Stimulated activated memory B cell treated with anti-CD40 and anti-IgM and Interleukin-4, amounts not matched to agents 10 μg/mL and 1 μg/mL and 100 μg/mL, for 72 hours (primary cell): ENCODE measurements at regions not wholly inside any gene's neighbourhood (a gene's known extent, or its start where the extent isn't known, plus 50 kb on each side); places are given as distances from the start of the nearest gene placed in this dataset.

Source experiments
- ATAC-seq: fragments of 150-1000 bp; cut with Tn5 transposase; 2 replicates; pipeline ENCODE4 v1.10.0; 2021
- H3K27ac Mint-ChIP-seq: one replicate; pipeline ENCODE4 v1.8.0; 2022; ENCODE audit warnings: mild to moderate bottlenecking, mixed read lengths
- H3K27me3 Mint-ChIP-seq: one replicate; pipeline ENCODE4 v1.8.0; 2022; ENCODE audit warnings: mixed read lengths
- H3K36me3 Mint-ChIP-seq: one replicate; pipeline ENCODE4 v1.8.0; 2022; ENCODE audit warnings: mixed read lengths
- H3K4me1 Mint-ChIP-seq: one replicate; pipeline ENCODE4 v1.8.0; 2022; ENCODE audit warnings: mixed read lengths
- H3K4me3 Mint-ChIP-seq: one replicate; pipeline ENCODE4 v1.8.0; 2022; ENCODE audit warnings: mild to moderate bottlenecking, moderate library complexity, mixed read lengths
- H3K9me3 Mint-ChIP-seq: one replicate; pipeline ENCODE4 v1.8.0; 2022; ENCODE audit warnings: mixed read lengths

- no peak overlapping the region for H3K27ac Mint-ChIP-seq
- H3K9me3 Mint-ChIP-seq = peaks cover 4% of the 10 kb centered on the region
- no peak for ATAC-seq
- H3K4me1 Mint-ChIP-seq = no peaks in the 10 kb centered on the region
- H3K4me3 Mint-ChIP-seq = no peak overlapping the region
- no peaks in the 10 kb centered on the region for H3K27me3 Mint-ChIP-seq
- no peaks in the 10 kb centered on the region for H3K36me3 Mint-ChIP-seq
Measured at GRCh38 chr16:52843381-52843780, 209.3 kb downstream of the CHD9NB start.

- Mint-ChIP-seq H3K4me3 (no peak overlapping the region), H3K36me3 (no peaks in the 10 kb centered on the region), H3K27ac (no peak overlapping the region), H3K4me1 (no peaks in the 10 kb centered on the region), H3K9me3 (peaks cover 2% of the 10 kb centered on the region), H3K27me3 (no peaks in the 10 kb centered on the region)
- ATAC-seq = no peak
Measured at GRCh38 chr16:52837251-52837650, 215.4 kb downstream of the CHD9NB start.

DNA sequence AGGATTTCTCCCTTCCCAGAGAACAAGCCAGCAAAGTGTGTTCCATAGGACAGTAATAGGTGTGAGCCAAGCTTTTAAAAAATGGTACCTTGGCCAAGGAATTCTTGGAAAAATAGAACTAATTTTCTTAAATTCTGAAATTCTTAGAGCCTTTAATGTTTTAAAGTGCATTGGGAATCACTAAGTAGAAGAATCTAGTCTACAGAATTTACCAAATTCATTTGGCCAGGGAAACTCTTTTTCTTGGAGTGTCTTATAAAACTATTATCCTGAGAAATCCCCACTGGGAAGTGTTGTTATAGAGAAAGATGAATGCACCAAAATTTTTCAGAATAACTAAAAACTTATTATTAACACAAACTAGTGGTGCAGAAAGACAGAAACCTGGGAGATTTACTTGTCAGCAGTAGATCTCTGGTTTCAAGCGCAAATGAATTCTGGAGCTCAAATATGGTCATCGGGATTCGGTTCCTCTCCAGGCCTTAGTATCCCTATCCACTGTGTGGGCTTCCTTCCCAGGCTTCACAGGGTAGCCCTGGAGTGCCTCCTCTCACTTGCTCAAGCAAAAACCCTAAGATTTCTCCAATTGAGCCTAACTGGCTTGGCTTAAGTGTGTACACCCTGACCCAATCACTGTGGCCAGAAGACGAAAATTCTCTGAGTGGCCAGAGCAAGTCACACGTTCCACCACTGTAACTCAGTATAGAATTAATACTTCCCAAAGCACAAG lies 217.8 kb downstream of the CHD9NB start:
- Mint-ChIP-seq H3K4me1 (no peaks in the 10 kb centered on the region), H3K27ac (no peak overlapping the region), H3K36me3 (no peaks in the 10 kb centered on the region), H3K27me3 (no peaks in the 10 kb centered on the region), H3K9me3 (peaks cover 2% of the 10 kb centered on the region), H3K4me3 (no peak overlapping the region)
- no peak for ATAC-seq

GRCh38 chr16:52832771-52833170 lies 219.9 kb downstream of the CHD9NB start:
- Mint-ChIP-seq H3K9me3 (no peaks in the 10 kb centered on the region), H3K27ac (no peak overlapping the region), H3K36me3 (no peaks in the 10 kb centered on the region), H3K27me3 (no peaks in the 10 kb centered on the region), H3K4me1 (no peaks in the 10 kb centered on the region), H3K4me3 (no peak overlapping the region)
- no peak for ATAC-seq

- no peaks in the 10 kb centered on the region for H3K4me1 Mint-ChIP-seq
Measured at GRCh38 chr16:52827456-52827855, 225.2 kb downstream of the CHD9NB start.

DNA sequence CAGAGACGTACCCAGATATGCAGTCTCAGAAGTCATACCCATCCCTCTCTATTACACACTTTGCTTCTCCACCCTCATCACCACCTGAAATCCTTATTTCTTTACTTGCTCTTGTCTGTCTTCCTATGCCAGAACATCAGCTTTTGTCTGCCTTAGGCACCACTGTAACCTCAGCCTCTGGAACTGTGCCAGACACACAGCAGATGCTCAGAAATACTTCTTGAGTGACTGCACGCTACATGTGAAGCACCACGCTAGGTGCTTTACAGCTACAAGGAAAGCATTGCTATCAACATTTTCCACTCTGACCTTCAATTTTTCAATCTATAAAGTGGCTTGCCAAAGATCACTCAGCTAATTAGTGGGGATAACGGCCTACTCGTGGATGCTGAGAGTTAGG lies 226.8 kb downstream of the CHD9NB start:
- Mint-ChIP-seq H3K4me3 (no peak overlapping the region), H3K36me3 (no peaks in the 10 kb centered on the region), H3K27ac (no peak overlapping the region), H3K4me1 (no peaks in the 10 kb centered on the region), H3K9me3 (peaks cover 4% of the 10 kb centered on the region), H3K27me3 (no peaks in the 10 kb centered on the region)
- ATAC-seq = no peak

More at GRCh38 chr16:52827456-52827855, 225.2 kb downstream of the CHD9NB start:
- H3K27ac Mint-ChIP-seq = no peak overlapping the region
- H3K9me3 Mint-ChIP-seq = peaks cover 4% of the 10 kb centered on the region
- no peaks in the 10 kb centered on the region for H3K36me3 Mint-ChIP-seq
- no peak overlapping the region for H3K4me3 Mint-ChIP-seq
- no peak for ATAC-seq
- H3K27me3 Mint-ChIP-seq = no peaks in the 10 kb centered on the region

- H3K4me1 Mint-ChIP-seq = no peaks in the 10 kb centered on the region
- no peak overlapping the region for H3K4me3 Mint-ChIP-seq
- H3K27me3 Mint-ChIP-seq = no peaks in the 10 kb centered on the region
- no peaks in the 10 kb centered on the region for H3K9me3 Mint-ChIP-seq
- H3K27ac Mint-ChIP-seq = no peak overlapping the region
- H3K36me3 Mint-ChIP-seq = no peaks in the 10 kb centered on the region
- ATAC-seq = no peak
Measured at GRCh38 chr16:52819808-52820207, 232.9 kb downstream of the CHD9NB start.

DNA sequence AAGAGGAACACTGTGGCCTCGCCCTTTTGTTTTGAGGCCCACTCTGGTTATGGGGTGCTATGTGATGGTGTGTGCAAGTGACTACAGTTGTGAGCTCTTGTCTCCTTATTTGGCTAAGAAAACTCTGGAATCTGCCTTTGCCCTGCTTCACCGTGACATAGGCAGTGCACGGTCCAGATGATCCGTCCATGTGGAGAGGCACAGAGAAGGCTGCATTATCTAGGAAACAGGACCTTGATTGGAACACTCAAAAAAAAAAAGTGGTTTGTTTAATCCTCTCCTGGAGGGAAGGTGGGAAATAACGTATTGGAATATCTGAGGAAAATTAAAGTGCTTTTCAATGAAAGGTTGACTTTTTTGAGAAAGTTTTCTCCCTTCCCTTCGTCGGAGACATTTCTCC lies 233.3 kb downstream of the CHD9NB start:
- Mint-ChIP-seq H3K4me1 (no peaks in the 10 kb centered on the region), H3K27ac (no peak overlapping the region), H3K27me3 (no peaks in the 10 kb centered on the region), H3K9me3 (no peaks in the 10 kb centered on the region), H3K36me3 (no peaks in the 10 kb centered on the region), H3K4me3 (no peak overlapping the region)
- no peak for ATAC-seq

DNA sequence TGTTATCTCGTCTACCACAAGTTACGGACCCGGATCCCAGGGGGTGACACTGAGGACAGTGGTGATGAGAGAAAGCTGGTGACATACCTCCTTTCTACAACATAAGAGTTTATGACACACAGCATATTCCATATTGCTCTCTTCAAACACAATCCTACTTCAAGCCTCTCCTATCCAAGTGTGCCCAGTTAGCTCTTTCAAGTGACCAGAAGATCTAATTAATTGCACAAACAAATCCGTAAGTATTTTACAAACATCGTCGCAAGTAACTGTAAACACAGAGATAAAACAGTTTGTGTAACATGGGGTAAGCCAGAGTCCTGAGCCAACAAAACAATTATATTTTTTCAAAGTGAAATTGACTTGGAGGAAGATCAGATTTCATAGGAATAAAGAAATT lies 235.0 kb downstream of the CHD9NB start:
- H3K4me1 Mint-ChIP-seq = no peaks in the 10 kb centered on the region
- no peak overlapping the region for H3K4me3 Mint-ChIP-seq
- H3K27ac Mint-ChIP-seq = no peak overlapping the region
- no peaks in the 10 kb centered on the region for H3K27me3 Mint-ChIP-seq
- ATAC-seq = no peak
- peaks cover 3% of the 10 kb centered on the region for H3K9me3 Mint-ChIP-seq
- H3K36me3 Mint-ChIP-seq = no peaks in the 10 kb centered on the region

- Mint-ChIP-seq H3K27me3 (no peaks in the 10 kb centered on the region), H3K36me3 (no peaks in the 10 kb centered on the region), H3K4me1 (no peaks in the 10 kb centered on the region), H3K27ac (no peak overlapping the region), H3K9me3 (peaks cover 3% of the 10 kb centered on the region), H3K4me3 (no peak overlapping the region)
- no peak for ATAC-seq
Measured at GRCh38 chr16:52816993-52817392, 235.7 kb downstream of the CHD9NB start.

DNA sequence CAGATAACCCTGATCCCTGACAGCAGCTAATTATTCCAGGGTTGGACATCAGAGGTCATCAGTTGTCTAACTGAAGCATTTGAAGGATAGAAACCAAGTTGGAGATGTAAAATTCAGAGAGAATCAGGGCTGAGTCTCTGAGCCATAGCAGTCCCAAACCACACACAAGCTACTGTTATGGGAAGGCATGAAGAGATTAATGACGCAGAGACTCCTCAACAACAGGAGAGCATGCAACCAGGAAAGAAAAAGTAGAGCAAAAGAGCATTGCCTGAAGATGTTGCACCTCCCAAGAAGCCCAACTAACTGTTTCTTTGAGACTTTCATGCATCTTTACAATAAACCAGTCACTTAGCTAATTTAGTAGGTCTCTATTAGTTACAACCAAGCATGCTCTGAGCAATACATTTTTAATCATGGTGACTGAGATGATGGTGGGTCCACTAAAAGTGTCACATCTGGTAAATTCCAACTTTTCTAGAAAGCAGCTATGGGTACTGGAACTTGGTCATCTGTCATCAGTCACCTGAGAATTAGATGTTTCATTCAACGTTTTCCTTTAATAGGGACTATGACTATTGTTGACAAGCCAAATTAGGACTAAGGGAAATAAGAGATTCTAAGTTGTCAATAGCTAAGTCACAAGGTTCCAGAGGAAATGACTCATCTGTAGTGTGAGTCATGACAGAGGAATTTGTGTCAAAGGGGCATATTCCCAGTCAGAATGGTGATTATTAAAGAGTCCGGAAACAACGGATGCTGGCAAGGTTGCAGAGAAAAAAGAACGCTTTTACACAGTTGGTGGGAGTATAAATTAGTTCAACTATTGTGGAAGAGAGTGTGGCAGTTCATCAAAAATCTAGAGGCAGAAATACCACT lies 239.8 kb downstream of the CHD9NB start:
- H3K4me1 Mint-ChIP-seq = no peaks in the 10 kb centered on the region
- H3K4me3 Mint-ChIP-seq = no peak overlapping the region
- H3K27ac Mint-ChIP-seq = no peak overlapping the region

DNA sequence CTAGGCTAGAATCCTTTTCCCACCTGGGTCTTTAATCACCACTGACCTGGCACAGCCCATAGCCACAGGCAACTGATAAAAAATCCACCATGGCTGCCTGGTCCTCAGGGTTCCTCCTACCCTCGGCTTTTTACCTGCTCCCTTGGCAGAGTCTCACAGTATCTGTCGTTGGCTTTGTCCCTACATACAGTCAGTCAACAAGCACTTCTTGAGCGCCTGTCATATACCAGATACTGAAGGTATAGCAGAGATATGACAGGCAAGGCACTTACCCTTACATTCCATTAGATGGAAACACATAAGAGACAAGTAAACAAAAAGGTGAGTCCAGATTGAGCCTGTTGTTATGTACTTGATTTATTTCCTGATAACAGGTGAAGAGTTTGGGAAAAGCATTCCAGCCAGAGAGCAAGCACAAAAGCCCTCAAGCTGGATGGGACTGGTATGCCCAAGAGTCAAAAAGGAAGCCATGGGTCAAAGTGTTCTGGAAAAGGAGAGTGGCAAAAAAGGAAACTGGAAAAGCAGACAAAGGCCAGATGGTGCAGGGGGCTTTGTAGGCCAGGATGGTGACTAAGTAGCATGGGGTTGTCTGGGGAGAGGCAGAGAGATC lies 247.0 kb downstream of the CHD9NB start:
- no peaks in the 10 kb centered on the region for H3K27me3 Mint-ChIP-seq
- no peaks in the 10 kb centered on the region for H3K36me3 Mint-ChIP-seq
- no peak overlapping the region for H3K27ac Mint-ChIP-seq
- no peaks in the 10 kb centered on the region for H3K4me1 Mint-ChIP-seq
- H3K4me3 Mint-ChIP-seq = no peak overlapping the region
- peaks cover 9% of the 10 kb centered on the region for H3K9me3 Mint-ChIP-seq
- no peak for ATAC-seq

More for the DNA sequence above, 239.8 kb downstream of the CHD9NB start:
- H3K27me3 Mint-ChIP-seq = no peaks in the 10 kb centered on the region
- H3K9me3 Mint-ChIP-seq = peaks cover 3% of the 10 kb centered on the region
- ATAC-seq = no peak
- no peaks in the 10 kb centered on the region for H3K36me3 Mint-ChIP-seq

DNA sequence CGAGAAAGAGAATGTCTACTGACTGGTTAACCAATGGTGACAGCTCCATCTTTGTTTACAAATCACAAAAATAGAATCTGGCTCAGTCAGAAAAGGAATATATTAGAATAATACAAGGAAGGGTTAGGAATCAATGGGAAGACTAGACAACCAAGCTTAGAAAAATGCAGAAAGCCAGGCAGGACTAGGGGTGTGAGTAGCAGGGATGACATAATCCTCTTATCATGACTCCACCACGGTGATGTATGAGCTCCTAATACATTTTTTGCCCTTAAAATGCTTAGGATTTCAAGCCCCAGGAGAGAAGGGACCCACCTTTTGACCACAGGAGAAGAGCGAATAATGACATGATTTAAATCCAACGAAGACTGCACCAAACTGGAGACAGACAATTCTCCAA lies 252.3 kb downstream of the CHD9NB start:
- ATAC-seq = no peak
- no peaks in the 10 kb centered on the region for H3K27me3 Mint-ChIP-seq
- no peak overlapping the region for H3K27ac Mint-ChIP-seq
- H3K4me1 Mint-ChIP-seq = no peaks in the 10 kb centered on the region
- peaks cover 9% of the 10 kb centered on the region for H3K9me3 Mint-ChIP-seq
- no peaks in the 10 kb centered on the region for H3K36me3 Mint-ChIP-seq
- no peak overlapping the region for H3K4me3 Mint-ChIP-seq

GRCh38 chr16:52799149-52799548 lies 252.2 kb upstream of the TOX3 start:
- H3K27me3 Mint-ChIP-seq = no peaks in the 10 kb centered on the region
- H3K4me1 Mint-ChIP-seq = no peaks in the 10 kb centered on the region
- H3K9me3 Mint-ChIP-seq = peaks cover 5% of the 10 kb centered on the region
- H3K27ac Mint-ChIP-seq = no peak overlapping the region
- H3K36me3 Mint-ChIP-seq = no peaks in the 10 kb centered on the region
- no peak overlapping the region for H3K4me3 Mint-ChIP-seq
- ATAC-seq = no peak

DNA sequence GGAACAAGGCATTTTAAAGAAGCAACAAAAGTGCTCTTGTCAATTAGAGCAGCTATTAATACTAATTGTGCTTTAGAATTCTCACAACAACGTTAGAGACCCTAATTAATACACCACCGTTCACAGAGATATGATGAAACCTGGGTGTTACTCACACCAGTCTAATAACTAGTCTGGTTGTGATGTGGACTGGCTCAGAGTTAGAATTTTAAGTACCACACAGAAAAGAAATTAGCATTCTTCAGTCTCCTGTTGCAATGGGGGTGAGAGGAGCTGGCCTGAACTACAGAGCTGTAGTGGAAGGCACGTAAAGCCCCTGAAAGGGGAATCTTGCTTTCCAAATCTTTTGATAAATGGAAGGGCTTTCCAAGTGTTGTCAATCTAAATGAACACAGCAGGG lies 240.8 kb upstream of the TOX3 start:
- no peaks in the 10 kb centered on the region for H3K27me3 Mint-ChIP-seq
- H3K36me3 Mint-ChIP-seq = no peaks in the 10 kb centered on the region
- ATAC-seq = no peak
- no peaks in the 10 kb centered on the region for H3K4me1 Mint-ChIP-seq
- H3K4me3 Mint-ChIP-seq = no peak overlapping the region
- no peaks in the 10 kb centered on the region for H3K9me3 Mint-ChIP-seq
- no peak overlapping the region for H3K27ac Mint-ChIP-seq
